B cell (primary cell): ENCODE measurements at regions not wholly inside any gene's neighbourhood (a gene's known extent, or its start where the extent isn't known, plus 50 kb on each side); places are given as distances from the start of the nearest gene placed in this dataset.

Experiments
- ATAC-seq: fragments of 200-7000 bp; cut with Tn5 transposase; one replicate; pipeline ENCODE4 v1.10.0; 2021; ENCODE audit warnings: low read depth, mild to moderate bottlenecking, moderate number of reproducible peaks, moderate library complexity
- CTCF ChIA-PET: fragments of 350-600 bp; sonication (Branson Sonifier 250); formaldehyde crosslinking; loops from one replicate; lab custom pipeline; 2021; ENCODE audit warnings: antibody characterized with exemption, inconsistent platforms; lab: Charles Lee
- POLR2A ChIA-PET: fragments of 350-600 bp; sonication (Branson Sonifier 250); formaldehyde crosslinking; loops from one replicate; lab custom pipeline; 2021; ENCODE audit warnings: antibody characterized with exemption; lab: Charles Lee
- DNase-seq: peaks from one replicate; pipeline ENCODE4 v3.0.0; 2013
- H2AFZ ChIP-seq: 2 replicates; pipeline ENCODE4 v1.6.1; 2012; ENCODE audit warnings: mild to moderate bottlenecking, low read depth, low read length; ENCODE audit not compliant: insufficient read depth, poor library complexity, severe bottlenecking
- H3K27ac ChIP-seq, 2 donors: 1 replicate in 1 of 2; 2 replicates in 1 of 2; pipeline ENCODE4 v1.5.1; 2012 to 2013; ENCODE audit warnings: low read length in 2 of 2, mild to moderate bottlenecking in 2 of 2, moderate library complexity in 1 of 2
- H3K27me3 ChIP-seq, 4 experiments: fragments of 200-600 bp in 1 of 4; sonication (generic) in 1 of 4; replicated peaks in 1 of 4; 1 replicate in 2 of 4; 2 replicates in 2 of 4; pipeline versions ENCODE4 v1.6.1 to v1.7.0; 2013 to 2016; ENCODE audit warnings: low read length in 3 of 4, mild to moderate bottlenecking in 2 of 4, mixed read lengths in 1 of 4, moderate library complexity in 1 of 4; ENCODE audit not compliant: insufficient read depth in 4 of 4, control insufficient read depth in 3 of 4; ENCODE audit errors: control extremely low read depth in 1 of 4
- H3K36me3 ChIP-seq, 2 experiments: replicated peaks in 1 of 2; 1 replicate in 1 of 2; 2 replicates in 1 of 2; pipeline versions ENCODE4 v1.6.1 to v1.7.1; 2013; ENCODE audit warnings: low read length in 1 of 2; ENCODE audit not compliant: insufficient read depth in 2 of 2, control insufficient read depth in 1 of 2; ENCODE audit errors: control extremely low read depth in 1 of 2, extremely low read depth in 1 of 2
- H3K4me1 ChIP-seq, 2 donors: fragments of 200-600 bp in 1 of 2; sonication (generic) in 1 of 2; 1 replicate in 1 of 2; 2 replicates in 1 of 2; pipeline versions ENCODE4 v1.5.1 to v1.6.1; 2013 to 2017; ENCODE audit warnings: low read length in 2 of 2; ENCODE audit not compliant: control insufficient read depth in 2 of 2, insufficient read depth in 2 of 2
- H3K4me2 ChIP-seq: replicated peaks from 2 replicates; pipeline ENCODE3; 2012; ENCODE audit warnings: mild to moderate bottlenecking, low read depth, low read length; ENCODE audit not compliant: poor library complexity, severe bottlenecking
- H3K4me3 ChIP-seq, 5 experiments: fragments of 200-600 bp in 1 of 5; sonication (generic) in 1 of 5; 1 replicate in 3 of 5; 2 replicates in 2 of 5; pipeline versions ENCODE4 v1.5.1 to v1.7.0; 2011 to 2016; ENCODE audit warnings: low read length in 4 of 5, mild to moderate bottlenecking in 4 of 5, low read depth in 2 of 5, control low read depth in 1 of 5, moderate library complexity in 1 of 5; ENCODE audit not compliant: insufficient read depth in 1 of 5; ENCODE audit errors: control extremely low read depth in 1 of 5, extremely low read depth in 1 of 5
- H3K79me2 ChIP-seq: fragments of 200-600 bp; sonication (generic); one replicate; pipeline ENCODE4 v1.6.0; 2016; ENCODE audit warnings: low read length; ENCODE audit not compliant: control insufficient read depth, insufficient read depth
- H3K9ac ChIP-seq: fragments of 200-600 bp; sonication (generic); 2 replicates; pipeline ENCODE4 v1.6.1; 2017; ENCODE audit warnings: mild to moderate bottlenecking, low read length, moderate library complexity
- H3K9me3 ChIP-seq, 3 donors: one replicate each; pipeline versions ENCODE4 v1.6.1 to v1.7.1; 2013; ENCODE audit warnings: low read length in 2 of 3; ENCODE audit not compliant: control insufficient read depth in 2 of 3, insufficient read depth in 1 of 3; ENCODE audit errors: control extremely low read depth in 1 of 3
- H4K20me1 ChIP-seq: 2 replicates; pipeline ENCODE4 v1.6.0; 2012; ENCODE audit warnings: mild to moderate bottlenecking, low read length; ENCODE audit not compliant: insufficient read depth, control insufficient read depth, poor library complexity, severe bottlenecking
- H3K27ac Mint-ChIP-seq: one replicate; pipeline ENCODE4 v1.8.0; 2021; ENCODE audit warnings: mixed read lengths
- H3K27me3 Mint-ChIP-seq: one replicate; pipeline ENCODE4 v1.8.0; 2021; ENCODE audit warnings: mixed read lengths
- H3K4me1 Mint-ChIP-seq: one replicate; pipeline ENCODE4 v1.8.0; 2021; ENCODE audit warnings: mixed read lengths
- H3K4me3 Mint-ChIP-seq: one replicate; pipeline ENCODE4 v1.8.0; 2021; ENCODE audit warnings: mixed read lengths
- H3K9me3 Mint-ChIP-seq: one replicate; pipeline ENCODE4 v1.8.0; 2022; ENCODE audit warnings: mixed read lengths; ENCODE audit not compliant: insufficient read depth
- EZH2 ChIP-seq: IDR thresholded peaks from 2 replicates; pipeline ENCODE4 v1.6.1; 2012; ENCODE audit warnings: borderline replicate concordance, low read depth, mild to moderate bottlenecking, moderate library complexity, low read length; ENCODE audit not compliant: insufficient read depth, poor library complexity, severe bottlenecking
- WGBS: methylation state at CpG from one replicate; pipeline ENCODE4 v1.1.5; 2013; ENCODE audit warnings: missing lambda C conversion rate; ENCODE audit not compliant: insufficient coverage; 5-methylcytosine and 5-hydroxymethylcytosine counted together
- intact Hi-C: fragments of 100-400 bp; cut with micrococcal nuclease; formaldehyde crosslinking; loops from one replicate; pipeline ENCODE4 v1.10.0; 2022
- TF ChIP-seq, protein P1 (sequence below): fragments of 200-600 bp; IDR thresholded peaks from one replicate; pipeline ENCODE4 v1.8.0; 2022; ENCODE audit warnings: antibody characterized with exemption, mild to moderate bottlenecking

DNA sequence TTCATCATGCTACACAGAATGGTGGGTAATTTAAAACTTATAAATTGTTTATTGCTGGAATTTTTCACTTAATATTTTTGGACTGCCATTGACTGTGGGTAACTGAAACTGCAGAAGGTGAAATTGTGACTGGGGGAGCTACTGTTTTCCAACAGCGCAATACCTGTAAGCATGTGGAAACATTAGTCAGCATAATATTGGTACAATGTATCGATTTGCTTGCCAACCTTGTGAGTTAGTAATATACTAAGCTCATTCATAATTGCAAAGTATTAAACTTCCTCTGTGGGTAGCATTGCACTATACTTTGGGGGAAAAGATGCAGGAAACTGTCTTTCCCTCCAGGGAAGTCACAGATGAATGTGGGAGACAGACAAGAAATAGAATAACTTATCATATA, 766.5 kb downstream of the HDGFL1 start:
- H3K79me2 ChIP-seq, result no peaks in the 10 kb centered on the region
- H3K9ac ChIP-seq, result no peak overlapping the region
- no peak overlapping the region for H3K4me2 ChIP-seq
- CTCF ChIA-PET, result no interaction called here
- DNase-seq, result no peak
- intact Hi-C loops, result no loop called here
- H3K36me3 ChIP-seq, result no peaks in the 10 kb centered on the region
- TF ChIP-seq EZH2, result no peak
- TF ChIP-seq, protein P1, sequence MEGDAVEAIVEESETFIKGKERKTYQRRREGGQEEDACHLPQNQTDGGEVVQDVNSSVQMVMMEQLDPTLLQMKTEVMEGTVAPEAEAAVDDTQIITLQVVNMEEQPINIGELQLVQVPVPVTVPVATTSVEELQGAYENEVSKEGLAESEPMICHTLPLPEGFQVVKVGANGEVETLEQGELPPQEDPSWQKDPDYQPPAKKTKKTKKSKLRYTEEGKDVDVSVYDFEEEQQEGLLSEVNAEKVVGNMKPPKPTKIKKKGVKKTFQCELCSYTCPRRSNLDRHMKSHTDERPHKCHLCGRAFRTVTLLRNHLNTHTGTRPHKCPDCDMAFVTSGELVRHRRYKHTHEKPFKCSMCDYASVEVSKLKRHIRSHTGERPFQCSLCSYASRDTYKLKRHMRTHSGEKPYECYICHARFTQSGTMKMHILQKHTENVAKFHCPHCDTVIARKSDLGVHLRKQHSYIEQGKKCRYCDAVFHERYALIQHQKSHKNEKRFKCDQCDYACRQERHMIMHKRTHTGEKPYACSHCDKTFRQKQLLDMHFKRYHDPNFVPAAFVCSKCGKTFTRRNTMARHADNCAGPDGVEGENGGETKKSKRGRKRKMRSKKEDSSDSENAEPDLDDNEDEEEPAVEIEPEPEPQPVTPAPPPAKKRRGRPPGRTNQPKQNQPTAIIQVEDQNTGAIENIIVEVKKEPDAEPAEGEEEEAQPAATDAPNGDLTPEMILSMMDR, result no peak
- H3K9me3 ChIP-seq, result peaks cover 0 to 3% (median 2%) of the 10 kb centered on the region in 3 donors
- no peak overlapping the region for H3K27ac Mint-ChIP-seq
- no peak overlapping the region for H3K4me3 Mint-ChIP-seq
- no peak for ATAC-seq
- no peaks in the 10 kb centered on the region for H3K4me1 Mint-ChIP-seq
- H3K27me3 Mint-ChIP-seq, result no peaks in the 10 kb centered on the region
- no peak overlapping the region for H2AFZ ChIP-seq
- H3K27ac ChIP-seq, result no peak overlapping the region
- no peak overlapping the region for H3K4me3 ChIP-seq
- no CpG with 5 or more reads among the region's 2 CpGs for WGBS
- no peaks in the 10 kb centered on the region for H3K9me3 Mint-ChIP-seq
- no peaks in the 10 kb centered on the region for H3K4me1 ChIP-seq
- no peaks in the 10 kb centered on the region for H3K27me3 ChIP-seq
- H4K20me1 ChIP-seq, result no peaks in the 10 kb centered on the region
- POLR2A ChIA-PET, result no interaction called here

DNA sequence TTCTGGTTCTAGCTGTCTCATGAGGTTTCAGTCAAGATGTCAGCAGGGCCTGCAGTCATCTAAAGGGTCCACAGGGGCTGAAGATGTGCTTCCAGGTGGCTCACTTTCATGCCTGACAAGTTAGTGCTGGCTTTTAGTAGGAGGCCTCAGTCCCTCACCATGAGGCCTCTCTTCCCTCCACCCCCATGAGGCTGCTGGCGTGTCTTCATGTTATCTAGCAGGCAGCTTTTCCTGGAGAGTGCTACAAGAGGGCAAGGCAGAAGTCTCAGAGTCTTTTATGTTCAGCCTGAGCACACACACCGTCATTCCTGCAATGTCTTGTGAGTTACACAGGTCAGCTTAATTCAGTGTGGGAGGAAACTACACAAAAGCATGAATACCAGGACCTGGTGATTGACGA, 769.9 kb downstream of the HDGFL1 start:
- no peaks in the 10 kb centered on the region for H3K27me3 ChIP-seq
- DNase-seq, result no peak
- WGBS, result 93% methylated on average over 3 of the region's 3 CpGs
- H4K20me1 ChIP-seq, result no peaks in the 10 kb centered on the region
- no peaks in the 10 kb centered on the region for H3K4me1 ChIP-seq
- no peak overlapping the region for H3K9ac ChIP-seq
- no peak overlapping the region for H3K4me3 ChIP-seq
- no peak overlapping the region for H3K27ac Mint-ChIP-seq
- H3K9me3 ChIP-seq, result peaks cover 0 to 2% (median 0%) of the 10 kb centered on the region in 3 donors
- H3K4me2 ChIP-seq, result no peak overlapping the region
- no peak for ATAC-seq
- POLR2A ChIA-PET, result no interaction called here
- H3K4me3 Mint-ChIP-seq, result no peak overlapping the region
- intact Hi-C loops, result no loop called here
- H2AFZ ChIP-seq, result no peak overlapping the region
- H3K9me3 Mint-ChIP-seq, result no peaks in the 10 kb centered on the region
- CTCF ChIA-PET, result no interaction called here
- no peaks in the 10 kb centered on the region for H3K36me3 ChIP-seq
- no peaks in the 10 kb centered on the region for H3K27me3 Mint-ChIP-seq
- H3K79me2 ChIP-seq, result no peaks in the 10 kb centered on the region
- H3K27ac ChIP-seq, result no peak overlapping the region
- H3K4me1 Mint-ChIP-seq, result no peaks in the 10 kb centered on the region
- TF ChIP-seq, protein P1, result no peak
- TF ChIP-seq EZH2, result no peak
